Spleen (tissue), 11 donors: ENCODE measurements at regions not wholly inside any gene's neighbourhood (a gene's known extent, or its start where the extent isn't known, plus 50 kb on each side); places are given as distances from the start of the nearest gene placed in this dataset.

ENCODE experiments used
- DNase-seq: peaks from one replicate; pipeline ENCODE4 v3.0.0-alpha.2; 2020
- H3K27ac ChIP-seq, 8 donors: fragments of 200-600 bp; sonication (generic) in 7 of 8; 1 replicate in 4 of 8; 2 replicates in 4 of 8; pipeline versions ENCODE4 v1.5.0 to v1.8.0; 2016 to 2021; ENCODE audit warnings: inconsistent platforms in 4 of 8, mild to moderate bottlenecking in 4 of 8, moderate library complexity in 1 of 8
- H3K27me3 ChIP-seq, 7 donors: fragments of 200-600 bp; sonication (generic) in 6 of 7; replicated peaks in 1 of 7; 1 replicate in 4 of 7; 2 replicates in 3 of 7; pipeline versions ENCODE4 v1.5.0 to v1.8.0; 2016 to 2021; ENCODE audit warnings: inconsistent platforms in 3 of 7, mild to moderate bottlenecking in 1 of 7
- H3K36me3 ChIP-seq, 6 donors: fragments of 200-600 bp; sonication (generic) in 5 of 6; 1 replicate in 4 of 6; 2 replicates in 2 of 6; pipeline versions ENCODE4 v1.5.0 to v1.8.0; 2016 to 2021; ENCODE audit warnings: inconsistent platforms in 2 of 6
- H3K4me1 ChIP-seq, 6 donors: fragments of 200-600 bp; sonication (generic) in 5 of 6; 1 replicate in 3 of 6; 2 replicates in 3 of 6; pipeline versions ENCODE4 v1.5.0 to v1.8.0; 2016 to 2021; ENCODE audit warnings: inconsistent platforms in 3 of 6
- H3K4me3 ChIP-seq, 8 donors: fragments of 200-600 bp; sonication (generic) in 7 of 8; 1 replicate in 4 of 8; 2 replicates in 4 of 8; pipeline versions ENCODE4 v1.5.0 to v1.8.0; 2016 to 2021; ENCODE audit warnings: inconsistent platforms in 4 of 8, mild to moderate bottlenecking in 4 of 8, moderate library complexity in 2 of 8
- H3K9me3 ChIP-seq, 8 donors: fragments of 200-600 bp; sonication (generic) in 7 of 8; 1 replicate in 4 of 8; 2 replicates in 4 of 8; pipeline versions ENCODE4 v1.5.0 to v1.8.0; 2016 to 2021; ENCODE audit warnings: inconsistent platforms in 4 of 8
- POLR2A ChIP-seq, 3 donors: fragments of 450-650 bp; IDR thresholded peaks; one replicate each; pipeline ENCODE4 v1.5.1; 2017; ENCODE audit warnings: antibody characterized with exemption in 3 of 3, mild to moderate bottlenecking in 1 of 3
- POLR2AphosphoS5 ChIP-seq, 3 donors: sonication (generic); formaldehyde crosslinking; IDR thresholded peaks; one replicate each; pipeline ENCODE4 v1.5.1; 2017; ENCODE audit warnings: antibody characterized with exemption in 3 of 3
- WGBS, 5 donors: extraction: QIAGEN DNeasy Blood & Tissue Kit in 3 of 5; methylation state at CpG; one replicate each; pipeline versions ENCODE4 v1.1.5 to v1.1.7; 2013 to 2018; 5-methylcytosine and 5-hydroxymethylcytosine counted together
- intact Hi-C: fragments of 100-400 bp; cut with DNase I; formaldehyde crosslinking; loops from one replicate; pipeline ENCODE4 v1.15.0; 2023; ENCODE audit warnings: low total_unique reads
- TF ChIP-seq, protein P1 (sequence below), 11 experiments: fragments of 200-600 bp in 7 of 11; fragments of 450-650 bp in 4 of 11; sonication (generic) in 4 of 11; IDR thresholded peaks in 8 of 11; conservative IDR thresholded peaks in 3 of 11; 1 replicate in 7 of 11; 2 replicates in 4 of 11; pipeline versions ENCODE4 v1.4.0 to v1.8.0; 2016 to 2021; ENCODE audit warnings: antibody characterized with exemption in 11 of 11, inconsistent platforms in 4 of 11, mild to moderate bottlenecking in 1 of 11
- donor health status: healthy with polysubstance abuse.
- donor health status: DM: no; HTN: no; CAD: no; lungs with moderate emphysema.
- donor health status: DM: no; HTN: no; CAD: no.
- donor health status: Bipolar disorder and iron deficiency.
- donor health status: healthy.
- donor health status: DM: no; HTN: no; CAD: no.
- donor health status: DM: yes; HTN: yes; CAD: no.

DNA sequence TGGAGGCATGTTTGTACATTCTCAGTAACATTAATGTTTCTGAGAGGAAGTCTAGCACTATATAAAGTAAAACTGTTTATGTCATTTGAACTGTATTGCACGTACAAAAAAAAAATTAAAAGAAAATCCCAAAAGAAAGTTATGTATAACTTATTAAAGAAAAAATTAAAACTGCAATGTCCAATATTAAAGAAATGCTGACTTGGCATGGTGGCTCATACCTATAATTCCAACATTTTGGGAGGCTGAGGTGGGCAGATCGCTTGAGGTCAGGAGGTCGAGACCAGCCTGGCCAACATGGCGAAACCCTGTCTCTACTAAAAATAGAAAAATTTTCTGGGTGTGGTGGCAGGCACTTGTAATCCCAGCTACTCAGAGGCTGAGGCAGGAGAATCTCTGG, 178.7 kb upstream of the VIPR2 start:
- Histone ChIP-seq H3K27ac (no peak overlapping the region), H3K4me1 (no peaks in the 10 kb centered on the region), H3K4me3 (no peak overlapping the region), H3K36me3 (no peaks in the 10 kb centered on the region), H3K27me3 (peaks cover 0 to 3% (median 0%) of the 10 kb centered on the region in 7 donors), H3K9me3 (peaks cover 10 to 39% (median 24%) of the 10 kb centered on the region in 8 donors)
- 79 to 93% (median 85%) methylated on average over 4 of the region's 4 CpGs for WGBS, 5 donors
- TF ChIP-seq POLR2A (IDR thresholded peaks at IDR 0.05) (no peak), POLR2AphosphoS5 (IDR thresholded peaks at IDR 0.05) (no peak)
- TF ChIP-seq, protein P1, sequence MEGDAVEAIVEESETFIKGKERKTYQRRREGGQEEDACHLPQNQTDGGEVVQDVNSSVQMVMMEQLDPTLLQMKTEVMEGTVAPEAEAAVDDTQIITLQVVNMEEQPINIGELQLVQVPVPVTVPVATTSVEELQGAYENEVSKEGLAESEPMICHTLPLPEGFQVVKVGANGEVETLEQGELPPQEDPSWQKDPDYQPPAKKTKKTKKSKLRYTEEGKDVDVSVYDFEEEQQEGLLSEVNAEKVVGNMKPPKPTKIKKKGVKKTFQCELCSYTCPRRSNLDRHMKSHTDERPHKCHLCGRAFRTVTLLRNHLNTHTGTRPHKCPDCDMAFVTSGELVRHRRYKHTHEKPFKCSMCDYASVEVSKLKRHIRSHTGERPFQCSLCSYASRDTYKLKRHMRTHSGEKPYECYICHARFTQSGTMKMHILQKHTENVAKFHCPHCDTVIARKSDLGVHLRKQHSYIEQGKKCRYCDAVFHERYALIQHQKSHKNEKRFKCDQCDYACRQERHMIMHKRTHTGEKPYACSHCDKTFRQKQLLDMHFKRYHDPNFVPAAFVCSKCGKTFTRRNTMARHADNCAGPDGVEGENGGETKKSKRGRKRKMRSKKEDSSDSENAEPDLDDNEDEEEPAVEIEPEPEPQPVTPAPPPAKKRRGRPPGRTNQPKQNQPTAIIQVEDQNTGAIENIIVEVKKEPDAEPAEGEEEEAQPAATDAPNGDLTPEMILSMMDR (IDR thresholded peaks at IDR 0.05 in 8 of 11, conservative IDR thresholded peaks at IDR 0.05 in 3 of 11): no peak
- intact Hi-C loops: no loop called here
- no peak for DNase-seq

- 55 to 86% (median 63%) methylated on average over 2 of the region's 2 CpGs for WGBS, 5 donors
- no peaks in the 10 kb centered on the region for H3K36me3 ChIP-seq
- peaks cover 0 to 3% (median 0%) of the 10 kb centered on the region in 7 donors for H3K27me3 ChIP-seq
- H3K27ac ChIP-seq: no peak overlapping the region
- no peak for DNase-seq
- intact Hi-C loops: no loop called here
- H3K4me3 ChIP-seq: no peak overlapping the region
- no peaks in the 10 kb centered on the region for H3K4me1 ChIP-seq
- H3K9me3 ChIP-seq: peaks cover 0 to 33% (median 17%) of the 10 kb centered on the region in 8 donors
- TF ChIP-seq POLR2A (IDR thresholded peaks at IDR 0.05): no peak
- no peak for TF ChIP-seq POLR2AphosphoS5 (IDR thresholded peaks at IDR 0.05)
- TF ChIP-seq, protein P1 (IDR thresholded peaks at IDR 0.05 in 8 of 11, conservative IDR thresholded peaks at IDR 0.05 in 3 of 11): no peak
Observed at GRCh38 chr7:159321278-159321677, 176.6 kb upstream of the VIPR2 start.

GRCh38 chr7:159318682-159319351, 174.2 kb upstream of the VIPR2 start:
- Histone ChIP-seq H3K36me3 (no peaks in the 10 kb centered on the region), H3K27me3 (peaks cover 0 to 3% (median 0%) of the 10 kb centered on the region in 7 donors)
- 51 to 57% (median 53%) methylated on average over 4 of the region's 4 CpGs for WGBS, 5 donors

DNA sequence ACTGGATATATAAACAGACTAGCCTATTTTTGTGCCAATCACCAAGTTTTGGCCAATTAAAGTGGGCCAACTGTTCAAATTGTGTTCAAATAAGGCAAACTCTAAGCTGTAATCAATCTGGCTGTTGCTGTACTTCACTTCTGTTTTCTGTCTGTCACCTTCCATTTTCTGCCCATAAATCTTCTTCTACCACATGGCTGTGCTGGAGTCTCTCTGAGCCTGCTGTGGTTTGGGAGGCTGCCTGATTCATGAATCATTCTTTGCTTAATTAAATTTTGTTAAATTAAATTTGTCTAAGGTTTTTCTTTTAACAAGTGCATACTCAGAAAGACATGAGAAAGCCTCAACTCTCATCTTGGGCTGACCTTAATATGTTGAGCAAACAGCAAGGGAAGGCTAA, 172.6 kb upstream of the VIPR2 start:
- no peak overlapping the region for H3K27ac ChIP-seq

More at GRCh38 chr7:159318682-159319351, 174.2 kb upstream of the VIPR2 start:
- peaks cover 0 to 26% (median 17%) of the 10 kb centered on the region in 8 donors for H3K9me3 ChIP-seq
- no peak overlapping the region for H3K4me3 ChIP-seq
- DNase-seq: no peak
- intact Hi-C loops: no loop called here
- no peaks in the 10 kb centered on the region for H3K4me1 ChIP-seq
- TF ChIP-seq, protein P1 (IDR thresholded peaks at IDR 0.05 in 8 of 11, conservative IDR thresholded peaks at IDR 0.05 in 3 of 11): no peak
- TF ChIP-seq POLR2AphosphoS5 (IDR thresholded peaks at IDR 0.05) (no peak), POLR2A (IDR thresholded peaks at IDR 0.05) (no peak)
- no peak overlapping the region for H3K27ac ChIP-seq

More for the DNA sequence above, 172.6 kb upstream of the VIPR2 start:
- intact Hi-C loops: no loop called here
- DNase-seq: no peak
- Histone ChIP-seq H3K4me1 (no peaks in the 10 kb centered on the region), H3K36me3 (no peaks in the 10 kb centered on the region), H3K4me3 (no peak overlapping the region), H3K9me3 (peaks cover 0 to 26% (median 17%) of the 10 kb centered on the region in 8 donors), H3K27me3 (peaks cover 0 to 3% (median 0%) of the 10 kb centered on the region in 7 donors)
- TF ChIP-seq POLR2A (IDR thresholded peaks at IDR 0.05) (no peak), POLR2AphosphoS5 (IDR thresholded peaks at IDR 0.05) (no peak)
- TF ChIP-seq, protein P1 (IDR thresholded peaks at IDR 0.05 in 8 of 11, conservative IDR thresholded peaks at IDR 0.05 in 3 of 11): no peak
